ENCODE measurements at regions not wholly inside any gene's neighbourhood (a gene's known extent, or its start where the extent isn't known, plus 50 kb on each side); places are given as distances from the start of the nearest gene placed in this dataset.

GRCh38 chr13:97781891-97782305 is 171.6 kb upstream of the IPO5 start:
- CTCF ChIA-PET: no interaction called here
- POLR2A ChIA-PET: no interaction called here
- DNase-seq (ENCODE audit: extremely low spot score): no peak
- no peak for TF ChIP-seq TARDBP (IDR thresholded peaks at IDR 0.05)
- no peak for TF ChIP-seq SUZ12 (IDR thresholded peaks at IDR 0.05)
- TF ChIP-seq PKNOX1 (IDR thresholded peaks at IDR 0.05): no peak
- no peak for TF ChIP-seq NFRKB (IDR thresholded peaks at IDR 0.05)
- no peak for TF ChIP-seq FOXM1 (IDR thresholded peaks at IDR 0.05; ENCODE audit: borderline replicate concordance)
- TF ChIP-seq LEF1 (IDR thresholded peaks at IDR 0.05; ENCODE audit: borderline replicate concordance): no peak
- TF ChIP-seq L3MBTL2 (conservative IDR thresholded peaks at IDR 0.05): no peak
- TF ChIP-seq SP1 (IDR thresholded peaks at IDR 0.05): no peak
- TF ChIP-seq ZNF384 (IDR thresholded peaks at IDR 0.05): no peak
- TF ChIP-seq FOXA1 (IDR thresholded peaks at IDR 0.05): no peak
- TF ChIP-seq HDGF (IDR thresholded peaks at IDR 0.05; ENCODE audit: borderline replicate concordance): no peak

- DNase-seq (ENCODE audit: extremely low spot score): no peak
- ChIA-PET CTCF (no interaction called here), POLR2A (no interaction called here)
- TF ChIP-seq NFRKB (IDR thresholded peaks at IDR 0.05): no peak
- no peak for TF ChIP-seq SUZ12 (IDR thresholded peaks at IDR 0.05)
- TF ChIP-seq L3MBTL2 (conservative IDR thresholded peaks at IDR 0.05): no peak
- no peak for TF ChIP-seq ZNF384 (IDR thresholded peaks at IDR 0.05)
- TF ChIP-seq FOXK2 (IDR thresholded peaks at IDR 0.05): no peak
- TF ChIP-seq FOXM1 (IDR thresholded peaks at IDR 0.05; ENCODE audit: borderline replicate concordance): no peak
- TF ChIP-seq BHLHE40 (IDR thresholded peaks at IDR 0.05; ENCODE audit: borderline replicate concordance): no peak
- no peak for TF ChIP-seq TARDBP (IDR thresholded peaks at IDR 0.05)
- TF ChIP-seq ELF4 (IDR thresholded peaks at IDR 0.05): no peak
Observed at GRCh38 chr13:97786510-97786909, 167.0 kb upstream of the IPO5 start.

- DNase-seq (ENCODE audit: extremely low spot score): no peak
- ChIA-PET POLR2A (no interaction called here), CTCF (no interaction called here)
- no peak for TF ChIP-seq PKNOX1 (IDR thresholded peaks at IDR 0.05)
- no peak for TF ChIP-seq SUZ12 (IDR thresholded peaks at IDR 0.05)
- no peak for TF ChIP-seq BHLHE40 (IDR thresholded peaks at IDR 0.05; ENCODE audit: borderline replicate concordance)
- TF ChIP-seq FOXM1 (IDR thresholded peaks at IDR 0.05; ENCODE audit: borderline replicate concordance): no peak
- TF ChIP-seq HDGF (IDR thresholded peaks at IDR 0.05; ENCODE audit: borderline replicate concordance): no peak
- no peak for TF ChIP-seq ZNF384 (IDR thresholded peaks at IDR 0.05)
- no peak for TF ChIP-seq LEF1 (IDR thresholded peaks at IDR 0.05; ENCODE audit: borderline replicate concordance)
- TF ChIP-seq SP1 (IDR thresholded peaks at IDR 0.05): no peak
- TF ChIP-seq FOXA1 (IDR thresholded peaks at IDR 0.05): no peak
- no peak for TF ChIP-seq CTBP1 (IDR thresholded peaks at IDR 0.05; ENCODE audit: borderline replicate concordance)
- no peak for TF ChIP-seq NFRKB (IDR thresholded peaks at IDR 0.05)
- TF ChIP-seq TARDBP (IDR thresholded peaks at IDR 0.05): no peak
- TF ChIP-seq ARNT (IDR thresholded peaks at IDR 0.05): no peak
- no peak for TF ChIP-seq ELF4 (IDR thresholded peaks at IDR 0.05)
- TF ChIP-seq FOXK2 (IDR thresholded peaks at IDR 0.05): no peak
- TF ChIP-seq L3MBTL2 (conservative IDR thresholded peaks at IDR 0.05): no peak
Observed at GRCh38 chr13:97797553-97797952, 155.9 kb upstream of the IPO5 start.

GRCh38 chr13:97798171-97798821 is 155.2 kb upstream of the IPO5 start:
- ChIA-PET CTCF (interaction anchor here (0.8 kb wide), 1 partner anchor 36 kb away, joined by 3 read pairs; no protein-coding TSS in a partner anchor), POLR2A (no interaction called here)
- TF ChIP-seq BHLHE40 (IDR thresholded peaks at IDR 0.05; ENCODE audit: borderline replicate concordance) (no peak), LEF1 (IDR thresholded peaks at IDR 0.05; ENCODE audit: borderline replicate concordance) (no peak)
- DNase-seq (ENCODE audit: extremely low spot score): no peak

- ChIA-PET POLR2A (no interaction called here), CTCF (no interaction called here)
- no peak for TF ChIP-seq L3MBTL2 (conservative IDR thresholded peaks at IDR 0.05)
- TF ChIP-seq LEF1 (IDR thresholded peaks at IDR 0.05; ENCODE audit: borderline replicate concordance): no peak
- no peak for TF ChIP-seq FOXM1 (IDR thresholded peaks at IDR 0.05; ENCODE audit: borderline replicate concordance)
- no peak for TF ChIP-seq SP1 (IDR thresholded peaks at IDR 0.05)
- no peak for TF ChIP-seq NFRKB (IDR thresholded peaks at IDR 0.05)
- TF ChIP-seq TARDBP (IDR thresholded peaks at IDR 0.05): no peak
- no peak for TF ChIP-seq ZNF384 (IDR thresholded peaks at IDR 0.05)
- TF ChIP-seq PKNOX1 (IDR thresholded peaks at IDR 0.05): no peak
- no peak for TF ChIP-seq ELF4 (IDR thresholded peaks at IDR 0.05)
- no peak for TF ChIP-seq SUZ12 (IDR thresholded peaks at IDR 0.05)
- no peak for TF ChIP-seq HDGF (IDR thresholded peaks at IDR 0.05; ENCODE audit: borderline replicate concordance)
- no peak for TF ChIP-seq FOXK2 (IDR thresholded peaks at IDR 0.05)
- TF ChIP-seq ARNT (IDR thresholded peaks at IDR 0.05): no peak
- no peak for TF ChIP-seq BHLHE40 (IDR thresholded peaks at IDR 0.05; ENCODE audit: borderline replicate concordance)
- TF ChIP-seq CTBP1 (IDR thresholded peaks at IDR 0.05; ENCODE audit: borderline replicate concordance): no peak
- no peak for TF ChIP-seq FOXA1 (IDR thresholded peaks at IDR 0.05)
- no peak for DNase-seq (ENCODE audit: extremely low spot score)
Observed at GRCh38 chr13:97798836-97799235, 154.6 kb upstream of the IPO5 start.

- ChIA-PET POLR2A (no interaction called here), CTCF (no interaction called here)
- no peak for DNase-seq (ENCODE audit: extremely low spot score)
- TF ChIP-seq ARNT (IDR thresholded peaks at IDR 0.05) (no peak), PKNOX1 (IDR thresholded peaks at IDR 0.05) (no peak), FOXA1 (IDR thresholded peaks at IDR 0.05) (no peak), SP1 (IDR thresholded peaks at IDR 0.05) (no peak), ELF4 (IDR thresholded peaks at IDR 0.05) (no peak), ZNF384 (IDR thresholded peaks at IDR 0.05) (no peak), LEF1 (IDR thresholded peaks at IDR 0.05; ENCODE audit: borderline replicate concordance) (no peak), HDGF (IDR thresholded peaks at IDR 0.05; ENCODE audit: borderline replicate concordance) (no peak), TARDBP (IDR thresholded peaks at IDR 0.05) (no peak), CTBP1 (IDR thresholded peaks at IDR 0.05; ENCODE audit: borderline replicate concordance) (no peak), BHLHE40 (IDR thresholded peaks at IDR 0.05; ENCODE audit: borderline replicate concordance) (no peak), FOXK2 (IDR thresholded peaks at IDR 0.05) (no peak), FOXM1 (IDR thresholded peaks at IDR 0.05; ENCODE audit: borderline replicate concordance) (no peak), NFRKB (IDR thresholded peaks at IDR 0.05) (no peak), L3MBTL2 (conservative IDR thresholded peaks at IDR 0.05) (no peak), SUZ12 (IDR thresholded peaks at IDR 0.05) (no peak)
Observed at GRCh38 chr13:97802213-97802612, 151.3 kb upstream of the IPO5 start.
